GM23338 (cell line): ENCODE measurements at regions not wholly inside any gene's neighbourhood (a gene's known extent, or its start where the extent isn't known, plus 50 kb on each side); places are given as distances from the start of the nearest gene placed in this dataset.

Experiments
- ATAC-seq: fragments of 200-7000 bp; cut with Tn5 transposase; 3 replicates; pipeline ENCODE4 v1.9.1; 2020
- DNase-seq: peaks from one replicate; pipeline ENCODE4 v3.0.0-alpha.2; 2015; ENCODE audit warnings: low spot score
- H2AFZ ChIP-seq: fragments of 200-600 bp; sonication (generic); 2 replicates; pipeline ENCODE4 v1.8.0; 2016; ENCODE audit warnings: antibody characterized with exemption, mild to moderate bottlenecking, moderate library complexity
- H3F3A ChIP-seq: fragments of 200-600 bp; sonication (generic); replicated peaks from 2 replicates; pipeline ENCODE4 v1.8.0; 2017; ENCODE audit warnings: antibody characterized with exemption, mixed run types, low read depth
- H3K27ac ChIP-seq: fragments of 200-600 bp; sonication (generic); 2 replicates; pipeline ENCODE4 v1.6.1; 2016; ENCODE audit warnings: low read depth
- H3K27me3 ChIP-seq: fragments of 200-600 bp; sonication (generic); 2 replicates; pipeline ENCODE4 v1.8.0; 2016; ENCODE audit warnings: mild to moderate bottlenecking, mixed run types, moderate library complexity; ENCODE audit not compliant: insufficient read depth
- H3K36me3 ChIP-seq: fragments of 200-600 bp; sonication (generic); 2 replicates; pipeline ENCODE4 v1.8.0; 2016; ENCODE audit warnings: mild to moderate bottlenecking; ENCODE audit not compliant: insufficient read depth
- H3K4me1 ChIP-seq: fragments of 200-600 bp; sonication (generic); 2 replicates; pipeline ENCODE4 v1.8.0; 2016; ENCODE audit warnings: mild to moderate bottlenecking, moderate library complexity; ENCODE audit not compliant: insufficient read depth
- H3K4me2 ChIP-seq: fragments of 200-600 bp; sonication (generic); 2 replicates; pipeline ENCODE4 v1.7.1; 2017; ENCODE audit warnings: mixed run types
- H3K4me3 ChIP-seq: fragments of 200-600 bp; sonication (generic); 2 replicates; pipeline ENCODE4 v1.6.1; 2016; ENCODE audit warnings: mixed run types
- H3K79me2 ChIP-seq: fragments of 200-600 bp; sonication (generic); replicated peaks from 2 replicates; pipeline ENCODE4 v1.8.0; 2017; ENCODE audit warnings: mild to moderate bottlenecking; ENCODE audit not compliant: insufficient read depth
- H3K9me2 ChIP-seq: fragments of 200-600 bp; sonication (generic); 2 replicates; pipeline ENCODE4 v1.8.0; 2017; ENCODE audit not compliant: insufficient read depth
- H4K20me1 ChIP-seq: fragments of 200-600 bp; sonication (generic); replicated peaks from 2 replicates; pipeline ENCODE4 v1.8.0; 2017; ENCODE audit warnings: mild to moderate bottlenecking; ENCODE audit not compliant: insufficient read depth
- H3K27ac Mint-ChIP-seq: 2 replicates; pipeline ENCODE4 v1.8.0; 2020; ENCODE audit warnings: inconsistent platforms, mild to moderate bottlenecking, moderate library complexity, mixed read lengths
- H3K27me3 Mint-ChIP-seq: 3 replicates; pipeline ENCODE4 v1.8.0; 2022; ENCODE audit warnings: low read depth, mild to moderate bottlenecking, moderate library complexity, mixed read lengths, inconsistent platforms; ENCODE audit not compliant: insufficient read depth, poor library complexity
- H3K36me3 Mint-ChIP-seq: 3 replicates; pipeline ENCODE4 v1.8.0; 2021; ENCODE audit warnings: low read depth, mild to moderate bottlenecking, inconsistent platforms, moderate library complexity, mixed read lengths
- H3K4me1 Mint-ChIP-seq: 3 replicates; pipeline ENCODE4 v1.8.0; 2020; ENCODE audit warnings: mild to moderate bottlenecking, inconsistent platforms, mixed read lengths
- H3K4me3 Mint-ChIP-seq: 3 replicates; pipeline ENCODE4 v1.8.0; 2021; ENCODE audit warnings: moderate library complexity, mild to moderate bottlenecking, inconsistent platforms, mixed read lengths
- H3K9me3 Mint-ChIP-seq: 3 replicates; pipeline ENCODE4 v1.8.0; 2020; ENCODE audit warnings: moderate library complexity, mild to moderate bottlenecking, inconsistent platforms, mixed read lengths
- CREB1 ChIP-seq: fragments of 250-450 bp; sonication (Bioruptor Pico); IDR thresholded peaks from 2 replicates; pipeline ENCODE4 v1.5.0; 2020; ENCODE audit warnings: low read depth, mild to moderate bottlenecking, moderate library complexity
- EZH2 ChIP-seq: fragments of 200-600 bp; sonication (generic); IDR thresholded peaks from one replicate; pipeline ENCODE4 v1.8.0; 2017; ENCODE audit warnings: antibody characterized with exemption, mild to moderate bottlenecking, low read depth; ENCODE audit not compliant: unreplicated experiment
- EZH2phosphoT487 ChIP-seq: fragments of 200-600 bp; sonication (generic); IDR thresholded peaks from one replicate; pipeline ENCODE4 v1.8.1; 2018; ENCODE audit warnings: antibody characterized with exemption; ENCODE audit not compliant: unreplicated experiment
- JUNB ChIP-seq: IDR thresholded peaks from one replicate; pipeline ENCODE4 v1.6.1; 2016; ENCODE audit warnings: antibody characterized with exemption; ENCODE audit not compliant: unreplicated experiment
- NANOG ChIP-seq: IDR thresholded peaks from 2 replicates; pipeline ENCODE4 v1.6.1; 2016; ENCODE audit warnings: antibody characterized with exemption, borderline replicate concordance
- POLR2AphosphoS5 ChIP-seq: IDR thresholded peaks from 2 replicates; pipeline ENCODE4 v1.6.1; 2016; ENCODE audit warnings: antibody characterized with exemption, low read depth
- STAT1 ChIP-seq: IDR thresholded peaks from one replicate; pipeline ENCODE4 v1.6.1; 2016; ENCODE audit warnings: antibody characterized with exemption; ENCODE audit not compliant: unreplicated experiment
- ZNF114 ChIP-seq: fragments of 250-450 bp; sonication (Bioruptor Pico); IDR thresholded peaks from 2 replicates; pipeline ENCODE4 v1.5.0; 2020; ENCODE audit warnings: mild to moderate bottlenecking, moderate library complexity
- ZNF331 ChIP-seq: fragments of 250-450 bp; sonication (Bioruptor Pico); IDR thresholded peaks from 2 replicates; pipeline ENCODE4 v1.5.0; 2020; ENCODE audit warnings: low read depth, mild to moderate bottlenecking, moderate library complexity
- TF ChIP-seq, protein P1 (sequence below): fragments of 250-450 bp; sonication (Bioruptor Pico); IDR thresholded peaks from 2 replicates; pipeline ENCODE4 v1.5.0; 2020; ENCODE audit warnings: mild to moderate bottlenecking, moderate library complexity
- TF ChIP-seq, protein P2 (sequence below): IDR thresholded peaks from one replicate; pipeline ENCODE4 v1.6.1; 2018; ENCODE audit warnings: antibody characterized with exemption; ENCODE audit not compliant: unreplicated experiment
- TF ChIP-seq, protein P3 (sequence below), 2 experiments: fragments of 200-600 bp in 1 of 2; sonication (generic) in 1 of 2; conservative IDR thresholded peaks; 2 replicates each; pipeline versions ENCODE4 v1.5.1 to v1.6.1; 2016 to 2017; ENCODE audit warnings: antibody characterized with exemption in 2 of 2, low read depth in 2 of 2, mild to moderate bottlenecking in 2 of 2, moderate library complexity in 1 of 2
- TF ChIP-seq, protein P4 (sequence below): IDR thresholded peaks from 2 replicates; pipeline ENCODE4 v1.6.1; 2016; ENCODE audit warnings: antibody characterized with exemption

DNA sequence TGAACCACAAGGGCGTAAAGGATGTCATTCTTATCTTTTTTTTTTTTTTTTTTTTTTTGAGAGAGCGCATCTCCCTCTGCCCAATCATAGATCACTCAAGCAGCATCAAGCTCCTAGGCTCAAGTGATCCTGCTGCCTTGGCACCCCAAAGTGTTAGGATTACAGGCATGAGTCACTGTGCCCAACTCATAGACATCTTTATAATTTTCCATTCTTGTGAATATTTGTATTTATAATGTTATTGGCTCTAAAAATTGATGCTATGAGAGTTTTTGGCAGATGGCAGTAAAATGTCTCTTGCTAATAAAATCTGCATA lies 128.7 kb downstream of the AKR1D1 start:
- peaks cover 34% of the 10 kb centered on the region for H3K36me3 Mint-ChIP-seq
- no peak for TF ChIP-seq EZH2phosphoT487
- no peak for TF ChIP-seq EZH2
- TF ChIP-seq, protein P1, sequence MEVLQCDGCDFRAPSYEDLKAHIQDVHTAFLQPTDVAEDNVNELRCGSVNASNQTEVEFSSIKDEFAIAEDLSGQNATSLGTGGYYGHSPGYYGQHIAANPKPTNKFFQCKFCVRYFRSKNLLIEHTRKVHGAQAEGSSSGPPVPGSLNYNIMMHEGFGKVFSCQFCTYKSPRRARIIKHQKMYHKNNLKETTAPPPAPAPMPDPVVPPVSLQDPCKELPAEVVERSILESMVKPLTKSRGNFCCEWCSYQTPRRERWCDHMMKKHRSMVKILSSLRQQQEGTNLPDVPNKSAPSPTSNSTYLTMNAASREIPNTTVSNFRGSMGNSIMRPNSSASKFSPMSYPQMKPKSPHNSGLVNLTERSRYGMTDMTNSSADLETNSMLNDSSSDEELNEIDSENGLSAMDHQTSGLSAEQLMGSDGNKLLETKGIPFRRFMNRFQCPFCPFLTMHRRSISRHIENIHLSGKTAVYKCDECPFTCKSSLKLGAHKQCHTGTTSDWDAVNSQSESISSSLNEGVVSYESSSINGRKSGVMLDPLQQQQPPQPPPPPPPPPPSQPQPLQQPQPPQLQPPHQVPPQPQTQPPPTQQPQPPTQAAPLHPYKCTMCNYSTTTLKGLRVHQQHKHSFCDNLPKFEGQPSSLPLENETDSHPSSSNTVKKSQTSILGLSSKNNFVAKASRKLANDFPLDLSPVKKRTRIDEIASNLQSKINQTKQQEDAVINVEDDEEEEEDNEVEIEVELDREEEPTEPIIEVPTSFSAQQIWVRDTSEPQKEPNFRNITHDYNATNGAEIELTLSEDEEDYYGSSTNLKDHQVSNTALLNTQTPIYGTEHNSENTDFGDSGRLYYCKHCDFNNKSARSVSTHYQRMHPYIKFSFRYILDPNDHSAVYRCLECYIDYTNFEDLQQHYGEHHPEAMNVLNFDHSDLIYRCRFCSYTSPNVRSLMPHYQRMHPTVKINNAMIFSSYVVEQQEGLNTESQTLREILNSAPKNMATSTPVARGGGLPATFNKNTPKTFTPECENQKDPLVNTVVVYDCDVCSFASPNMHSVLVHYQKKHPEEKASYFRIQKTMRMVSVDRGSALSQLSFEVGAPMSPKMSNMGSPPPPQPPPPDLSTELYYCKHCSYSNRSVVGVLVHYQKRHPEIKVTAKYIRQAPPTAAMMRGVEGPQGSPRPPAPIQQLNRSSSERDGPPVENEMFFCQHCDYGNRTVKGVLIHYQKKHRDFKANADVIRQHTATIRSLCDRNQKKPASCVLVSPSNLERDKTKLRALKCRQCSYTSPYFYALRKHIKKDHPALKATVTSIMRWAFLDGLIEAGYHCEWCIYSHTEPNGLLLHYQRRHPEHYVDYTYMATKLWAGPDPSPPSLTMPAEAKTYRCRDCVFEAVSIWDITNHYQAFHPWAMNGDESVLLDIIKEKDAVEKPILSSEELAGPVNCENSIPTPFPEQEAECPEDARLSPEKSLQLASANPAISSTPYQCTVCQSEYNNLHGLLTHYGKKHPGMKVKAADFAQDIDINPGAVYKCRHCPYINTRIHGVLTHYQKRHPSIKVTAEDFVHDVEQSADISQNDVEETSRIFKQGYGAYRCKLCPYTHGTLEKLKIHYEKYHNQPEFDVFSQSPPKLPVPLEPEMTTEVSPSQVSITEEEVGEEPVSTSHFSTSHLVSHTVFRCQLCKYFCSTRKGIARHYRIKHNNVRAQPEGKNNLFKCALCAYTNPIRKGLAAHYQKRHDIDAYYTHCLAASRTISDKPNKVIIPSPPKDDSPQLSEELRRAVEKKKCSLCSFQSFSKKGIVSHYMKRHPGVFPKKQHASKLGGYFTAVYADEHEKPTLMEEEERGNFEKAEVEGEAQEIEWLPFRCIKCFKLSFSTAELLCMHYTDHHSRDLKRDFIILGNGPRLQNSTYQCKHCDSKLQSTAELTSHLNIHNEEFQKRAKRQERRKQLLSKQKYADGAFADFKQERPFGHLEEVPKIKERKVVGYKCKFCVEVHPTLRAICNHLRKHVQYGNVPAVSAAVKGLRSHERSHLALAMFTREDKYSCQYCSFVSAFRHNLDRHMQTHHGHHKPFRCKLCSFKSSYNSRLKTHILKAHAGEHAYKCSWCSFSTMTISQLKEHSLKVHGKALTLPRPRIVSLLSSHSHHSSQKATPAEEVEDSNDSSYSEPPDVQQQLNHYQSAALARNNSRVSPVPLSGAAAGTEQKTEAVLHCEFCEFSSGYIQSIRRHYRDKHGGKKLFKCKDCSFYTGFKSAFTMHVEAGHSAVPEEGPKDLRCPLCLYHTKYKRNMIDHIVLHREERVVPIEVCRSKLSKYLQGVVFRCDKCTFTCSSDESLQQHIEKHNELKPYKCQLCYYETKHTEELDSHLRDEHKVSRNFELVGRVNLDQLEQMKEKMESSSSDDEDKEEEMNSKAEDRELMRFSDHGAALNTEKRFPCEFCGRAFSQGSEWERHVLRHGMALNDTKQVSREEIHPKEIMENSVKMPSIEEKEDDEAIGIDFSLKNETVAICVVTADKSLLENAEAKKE (CRISPR knock-in tag): no peak
- TF ChIP-seq NANOG: no peak
- TF ChIP-seq, protein P2, sequence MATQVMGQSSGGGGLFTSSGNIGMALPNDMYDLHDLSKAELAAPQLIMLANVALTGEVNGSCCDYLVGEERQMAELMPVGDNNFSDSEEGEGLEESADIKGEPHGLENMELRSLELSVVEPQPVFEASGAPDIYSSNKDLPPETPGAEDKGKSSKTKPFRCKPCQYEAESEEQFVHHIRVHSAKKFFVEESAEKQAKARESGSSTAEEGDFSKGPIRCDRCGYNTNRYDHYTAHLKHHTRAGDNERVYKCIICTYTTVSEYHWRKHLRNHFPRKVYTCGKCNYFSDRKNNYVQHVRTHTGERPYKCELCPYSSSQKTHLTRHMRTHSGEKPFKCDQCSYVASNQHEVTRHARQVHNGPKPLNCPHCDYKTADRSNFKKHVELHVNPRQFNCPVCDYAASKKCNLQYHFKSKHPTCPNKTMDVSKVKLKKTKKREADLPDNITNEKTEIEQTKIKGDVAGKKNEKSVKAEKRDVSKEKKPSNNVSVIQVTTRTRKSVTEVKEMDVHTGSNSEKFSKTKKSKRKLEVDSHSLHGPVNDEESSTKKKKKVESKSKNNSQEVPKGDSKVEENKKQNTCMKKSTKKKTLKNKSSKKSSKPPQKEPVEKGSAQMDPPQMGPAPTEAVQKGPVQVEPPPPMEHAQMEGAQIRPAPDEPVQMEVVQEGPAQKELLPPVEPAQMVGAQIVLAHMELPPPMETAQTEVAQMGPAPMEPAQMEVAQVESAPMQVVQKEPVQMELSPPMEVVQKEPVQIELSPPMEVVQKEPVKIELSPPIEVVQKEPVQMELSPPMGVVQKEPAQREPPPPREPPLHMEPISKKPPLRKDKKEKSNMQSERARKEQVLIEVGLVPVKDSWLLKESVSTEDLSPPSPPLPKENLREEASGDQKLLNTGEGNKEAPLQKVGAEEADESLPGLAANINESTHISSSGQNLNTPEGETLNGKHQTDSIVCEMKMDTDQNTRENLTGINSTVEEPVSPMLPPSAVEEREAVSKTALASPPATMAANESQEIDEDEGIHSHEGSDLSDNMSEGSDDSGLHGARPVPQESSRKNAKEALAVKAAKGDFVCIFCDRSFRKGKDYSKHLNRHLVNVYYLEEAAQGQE: no peak
- TF ChIP-seq CREB1 (CRISPR knock-in tag): no peak
- TF ChIP-seq JUNB: no peak
- no peak for TF ChIP-seq ZNF114 (CRISPR knock-in tag)
- no peak for TF ChIP-seq POLR2AphosphoS5
- TF ChIP-seq STAT1: no peak
- TF ChIP-seq, protein P3, sequence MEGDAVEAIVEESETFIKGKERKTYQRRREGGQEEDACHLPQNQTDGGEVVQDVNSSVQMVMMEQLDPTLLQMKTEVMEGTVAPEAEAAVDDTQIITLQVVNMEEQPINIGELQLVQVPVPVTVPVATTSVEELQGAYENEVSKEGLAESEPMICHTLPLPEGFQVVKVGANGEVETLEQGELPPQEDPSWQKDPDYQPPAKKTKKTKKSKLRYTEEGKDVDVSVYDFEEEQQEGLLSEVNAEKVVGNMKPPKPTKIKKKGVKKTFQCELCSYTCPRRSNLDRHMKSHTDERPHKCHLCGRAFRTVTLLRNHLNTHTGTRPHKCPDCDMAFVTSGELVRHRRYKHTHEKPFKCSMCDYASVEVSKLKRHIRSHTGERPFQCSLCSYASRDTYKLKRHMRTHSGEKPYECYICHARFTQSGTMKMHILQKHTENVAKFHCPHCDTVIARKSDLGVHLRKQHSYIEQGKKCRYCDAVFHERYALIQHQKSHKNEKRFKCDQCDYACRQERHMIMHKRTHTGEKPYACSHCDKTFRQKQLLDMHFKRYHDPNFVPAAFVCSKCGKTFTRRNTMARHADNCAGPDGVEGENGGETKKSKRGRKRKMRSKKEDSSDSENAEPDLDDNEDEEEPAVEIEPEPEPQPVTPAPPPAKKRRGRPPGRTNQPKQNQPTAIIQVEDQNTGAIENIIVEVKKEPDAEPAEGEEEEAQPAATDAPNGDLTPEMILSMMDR (conservative IDR thresholded peaks at IDR 0.05; ENCODE audit: low read depth in 2 of 2): no peak
- TF ChIP-seq, protein P4, sequence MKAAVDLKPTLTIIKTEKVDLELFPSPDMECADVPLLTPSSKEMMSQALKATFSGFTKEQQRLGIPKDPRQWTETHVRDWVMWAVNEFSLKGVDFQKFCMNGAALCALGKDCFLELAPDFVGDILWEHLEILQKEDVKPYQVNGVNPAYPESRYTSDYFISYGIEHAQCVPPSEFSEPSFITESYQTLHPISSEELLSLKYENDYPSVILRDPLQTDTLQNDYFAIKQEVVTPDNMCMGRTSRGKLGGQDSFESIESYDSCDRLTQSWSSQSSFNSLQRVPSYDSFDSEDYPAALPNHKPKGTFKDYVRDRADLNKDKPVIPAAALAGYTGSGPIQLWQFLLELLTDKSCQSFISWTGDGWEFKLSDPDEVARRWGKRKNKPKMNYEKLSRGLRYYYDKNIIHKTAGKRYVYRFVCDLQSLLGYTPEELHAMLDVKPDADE: no peak
- no peak for TF ChIP-seq ZNF331 (CRISPR knock-in tag)
- no peak; the same call in 1 of the 3 replicates for ATAC-seq
- peak overlapping the region; percentile 8 for H3K4me2 ChIP-seq
- no peak overlapping the region for H2AFZ ChIP-seq
- H3F3A ChIP-seq: peaks cover 4% of the 10 kb centered on the region; the same call in 1 of the 2 replicates
- DNase-seq: peak; percentile 33
- H3K79me2 ChIP-seq: no peaks in the 10 kb centered on the region
- H3K4me3 Mint-ChIP-seq: no peak overlapping the region
- H3K4me1 ChIP-seq: peaks cover 26% of the 10 kb centered on the region
- H3K9me2 ChIP-seq: peaks cover 7% of the 10 kb centered on the region; the same call in 1 of the 2 replicates
- no peaks in the 10 kb centered on the region for H4K20me1 ChIP-seq
- H3K27ac Mint-ChIP-seq: peak overlapping the region; percentile 91
- H3K4me1 Mint-ChIP-seq: peaks cover 54% of the 10 kb centered on the region
- H3K36me3 ChIP-seq: no peaks in the 10 kb centered on the region
- peaks cover 9% of the 10 kb centered on the region for H3K27me3 Mint-ChIP-seq
- no peak overlapping the region for H3K4me3 ChIP-seq
- H3K27me3 ChIP-seq: no peaks in the 10 kb centered on the region
- peaks cover 36% of the 10 kb centered on the region for H3K9me3 Mint-ChIP-seq
- peak overlapping the region; percentile 88 for H3K27ac ChIP-seq
